ENCODE measurements at regions not wholly inside any gene's neighbourhood (a gene's known extent, or its start where the extent isn't known, plus 50 kb on each side); places are given as distances from the start of the nearest gene placed in this dataset.
"Not testable (repeated sequence)": the region's sequence is repeated elsewhere in the genome, so short reads cannot be mapped to it uniquely, and the experiment has no call there.

DNA sequence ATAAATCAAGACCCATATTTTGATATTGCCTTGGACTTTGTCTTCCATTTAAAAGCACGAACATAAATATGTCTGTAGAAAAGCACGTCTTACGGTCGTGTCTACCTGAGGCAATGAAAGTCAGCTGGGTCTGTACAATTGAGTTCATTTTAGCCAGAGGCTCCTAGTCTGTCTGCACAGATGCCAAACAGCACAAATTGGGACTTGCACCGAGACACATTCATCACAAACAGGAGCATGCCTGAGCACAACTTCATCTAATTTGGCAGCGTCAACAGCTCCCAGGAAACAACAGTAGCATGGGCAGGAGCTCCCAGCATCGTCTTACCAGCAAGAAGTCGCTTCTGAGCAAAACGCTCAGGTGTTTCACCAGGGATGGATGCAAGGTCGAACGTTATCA lies 687.0 kb downstream of the EFNB2 start:
- Mint-ChIP-seq H3K36me3 (ENCODE audit: low read depth) (no peaks in the 10 kb centered on the region), H3K9me3 (ENCODE audit: low read depth) (no peaks in the 10 kb centered on the region), H3K4me1 (ENCODE audit: low read depth) (peaks cover 9% of the 10 kb centered on the region), H3K4me3 (ENCODE audit: unreplicated experiment) (no peak overlapping the region), H3K27me3 (ENCODE audit: low read depth) (no peaks in the 10 kb centered on the region), H3K27ac (ENCODE audit: unreplicated experiment) (no peak overlapping the region)
- no peak for DNase-seq (ENCODE audit: low spot score)
- TF ChIP-seq, protein P1, sequence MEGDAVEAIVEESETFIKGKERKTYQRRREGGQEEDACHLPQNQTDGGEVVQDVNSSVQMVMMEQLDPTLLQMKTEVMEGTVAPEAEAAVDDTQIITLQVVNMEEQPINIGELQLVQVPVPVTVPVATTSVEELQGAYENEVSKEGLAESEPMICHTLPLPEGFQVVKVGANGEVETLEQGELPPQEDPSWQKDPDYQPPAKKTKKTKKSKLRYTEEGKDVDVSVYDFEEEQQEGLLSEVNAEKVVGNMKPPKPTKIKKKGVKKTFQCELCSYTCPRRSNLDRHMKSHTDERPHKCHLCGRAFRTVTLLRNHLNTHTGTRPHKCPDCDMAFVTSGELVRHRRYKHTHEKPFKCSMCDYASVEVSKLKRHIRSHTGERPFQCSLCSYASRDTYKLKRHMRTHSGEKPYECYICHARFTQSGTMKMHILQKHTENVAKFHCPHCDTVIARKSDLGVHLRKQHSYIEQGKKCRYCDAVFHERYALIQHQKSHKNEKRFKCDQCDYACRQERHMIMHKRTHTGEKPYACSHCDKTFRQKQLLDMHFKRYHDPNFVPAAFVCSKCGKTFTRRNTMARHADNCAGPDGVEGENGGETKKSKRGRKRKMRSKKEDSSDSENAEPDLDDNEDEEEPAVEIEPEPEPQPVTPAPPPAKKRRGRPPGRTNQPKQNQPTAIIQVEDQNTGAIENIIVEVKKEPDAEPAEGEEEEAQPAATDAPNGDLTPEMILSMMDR (IDR thresholded peaks at IDR 0.05) = no peak

DNA sequence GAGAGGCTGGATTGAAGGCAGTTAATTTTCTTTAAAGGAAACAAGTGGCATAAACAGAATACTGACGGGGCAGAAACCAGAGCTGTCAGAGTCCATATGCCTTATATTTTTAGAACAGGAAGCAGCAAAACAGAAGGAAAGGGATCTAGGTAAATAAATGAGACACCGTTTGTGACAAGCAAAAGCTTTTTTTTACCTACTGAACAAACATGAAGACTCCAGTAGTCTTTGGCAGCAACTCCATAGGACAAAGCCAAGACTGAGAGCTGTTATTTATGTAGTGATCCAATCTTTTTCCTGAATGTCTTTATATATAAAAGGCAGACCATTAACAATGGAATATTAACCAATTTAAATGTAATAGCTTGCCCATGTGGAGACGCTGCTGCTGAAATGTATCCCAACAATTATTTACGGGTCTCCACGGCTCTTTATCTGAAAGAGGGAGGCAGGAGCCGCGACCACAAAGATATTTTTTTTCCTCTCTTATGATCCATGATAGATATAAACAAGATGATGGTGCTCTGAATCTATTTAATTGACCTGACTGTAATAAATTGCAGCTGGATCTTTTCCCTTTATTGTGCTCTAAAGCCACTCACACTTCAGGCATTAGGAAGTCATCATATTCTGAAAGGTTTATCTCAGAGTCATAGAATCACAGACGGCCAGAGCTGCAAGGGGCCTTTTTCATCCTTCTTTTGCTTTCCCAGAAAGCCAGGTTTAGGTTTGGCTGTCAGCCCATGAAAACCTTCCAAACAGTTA lies 687.8 kb downstream of the EFNB2 start:
- Mint-ChIP-seq H3K4me3 (ENCODE audit: unreplicated experiment) (no peak overlapping the region), H3K27ac (ENCODE audit: unreplicated experiment) (no peak overlapping the region), H3K27me3 (ENCODE audit: low read depth) (no peaks in the 10 kb centered on the region), H3K4me1 (ENCODE audit: low read depth) (peaks cover 9% of the 10 kb centered on the region), H3K36me3 (ENCODE audit: low read depth) (no peaks in the 10 kb centered on the region), H3K9me3 (ENCODE audit: low read depth) (no peaks in the 10 kb centered on the region)
- DNase-seq (ENCODE audit: low spot score) = no peak
- TF ChIP-seq, protein P1 (IDR thresholded peaks at IDR 0.05) = no peak

DNA sequence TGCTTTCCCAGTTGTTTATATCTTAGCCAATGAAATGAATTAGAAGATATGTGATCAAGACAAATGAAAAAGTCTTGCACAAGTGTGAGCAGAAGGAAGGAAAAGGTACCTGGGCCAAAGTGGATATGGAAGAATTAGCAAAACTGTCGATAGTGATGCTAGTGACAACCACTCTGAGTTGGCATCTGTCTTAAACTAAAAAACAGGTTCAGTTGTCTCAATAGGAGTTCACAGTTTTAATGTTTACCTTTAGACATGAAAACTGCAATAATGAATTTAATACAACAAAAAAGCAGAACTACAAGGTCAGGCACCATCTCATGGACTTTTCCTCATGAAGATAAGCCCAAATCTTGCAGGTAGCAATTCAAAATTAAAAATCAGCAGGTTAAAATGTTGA lies 688.5 kb downstream of the EFNB2 start:
- no peaks in the 10 kb centered on the region for H3K27me3 Mint-ChIP-seq (ENCODE audit: low read depth)
- H3K4me3 Mint-ChIP-seq (ENCODE audit: unreplicated experiment) = no peak overlapping the region
- no peak overlapping the region for H3K27ac Mint-ChIP-seq (ENCODE audit: unreplicated experiment)
- peaks cover 9% of the 10 kb centered on the region for H3K4me1 Mint-ChIP-seq (ENCODE audit: low read depth)
- no peaks in the 10 kb centered on the region for H3K36me3 Mint-ChIP-seq (ENCODE audit: low read depth)
- H3K9me3 Mint-ChIP-seq (ENCODE audit: low read depth) = no peaks in the 10 kb centered on the region
- TF ChIP-seq, protein P1 (IDR thresholded peaks at IDR 0.05) = no peak
- DNase-seq (ENCODE audit: low spot score) = no peak

DNA sequence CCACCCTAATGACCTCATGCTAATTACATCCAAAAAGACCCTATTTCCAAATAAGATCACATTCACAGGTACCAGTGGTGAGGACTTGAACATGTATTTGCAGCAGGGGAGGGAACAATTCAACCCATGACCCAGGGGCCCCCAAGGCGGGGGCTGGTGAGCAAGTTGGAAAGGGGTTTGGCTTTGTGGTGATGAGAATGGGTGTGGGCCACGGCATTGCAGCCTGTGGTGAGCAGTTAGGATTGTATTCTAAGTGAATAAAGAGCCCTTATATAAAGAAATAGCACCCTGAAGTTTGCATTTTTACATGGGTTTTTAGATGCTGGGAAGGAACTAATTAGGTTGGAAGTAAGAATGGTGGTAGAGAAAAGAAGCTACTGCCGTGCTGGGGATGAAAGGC lies 694.2 kb downstream of the EFNB2 start:
- TF ChIP-seq, protein P1 (IDR thresholded peaks at IDR 0.05) = no peak
- Mint-ChIP-seq H3K27me3 (ENCODE audit: low read depth) (no peaks in the 10 kb centered on the region), H3K27ac (ENCODE audit: unreplicated experiment) (no peak overlapping the region), H3K4me3 (ENCODE audit: unreplicated experiment) (no peak overlapping the region), H3K4me1 (ENCODE audit: low read depth) (no peaks in the 10 kb centered on the region), H3K36me3 (ENCODE audit: low read depth) (no peaks in the 10 kb centered on the region), H3K9me3 (ENCODE audit: low read depth) (no peaks in the 10 kb centered on the region)
- DNase-seq (ENCODE audit: low spot score) = no peak

DNA sequence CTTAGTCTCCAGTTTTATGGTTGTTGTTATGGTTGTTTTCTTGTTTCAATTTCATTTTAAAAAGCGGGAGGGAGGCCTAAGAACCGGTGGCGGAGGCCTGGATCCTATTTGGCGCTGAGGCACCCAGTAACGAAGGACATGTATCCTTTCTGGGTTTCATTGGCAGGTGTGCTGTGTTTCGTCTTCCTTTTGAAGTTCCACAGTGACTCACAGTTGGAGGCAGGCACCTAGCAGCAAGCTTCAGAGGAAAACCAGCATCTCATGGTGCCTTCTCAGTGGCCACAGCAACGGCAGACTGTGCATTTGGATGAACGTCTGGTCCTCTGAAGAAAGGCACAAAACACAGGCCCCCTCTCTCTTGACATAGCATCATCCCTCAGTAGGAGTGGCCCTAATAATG lies 697.2 kb downstream of the EFNB2 start:
- no peaks in the 10 kb centered on the region for H3K4me1 Mint-ChIP-seq (ENCODE audit: low read depth)
- no peak overlapping the region for H3K27ac Mint-ChIP-seq (ENCODE audit: unreplicated experiment)
- no peaks in the 10 kb centered on the region for H3K9me3 Mint-ChIP-seq (ENCODE audit: low read depth)
- H3K27me3 Mint-ChIP-seq (ENCODE audit: low read depth) = no peaks in the 10 kb centered on the region
- H3K36me3 Mint-ChIP-seq (ENCODE audit: low read depth) = no peaks in the 10 kb centered on the region
- no peak overlapping the region for H3K4me3 Mint-ChIP-seq (ENCODE audit: unreplicated experiment)
- TF ChIP-seq, protein P1 (IDR thresholded peaks at IDR 0.05) = no peak
- DNase-seq (ENCODE audit: low spot score) = no peak

DNA sequence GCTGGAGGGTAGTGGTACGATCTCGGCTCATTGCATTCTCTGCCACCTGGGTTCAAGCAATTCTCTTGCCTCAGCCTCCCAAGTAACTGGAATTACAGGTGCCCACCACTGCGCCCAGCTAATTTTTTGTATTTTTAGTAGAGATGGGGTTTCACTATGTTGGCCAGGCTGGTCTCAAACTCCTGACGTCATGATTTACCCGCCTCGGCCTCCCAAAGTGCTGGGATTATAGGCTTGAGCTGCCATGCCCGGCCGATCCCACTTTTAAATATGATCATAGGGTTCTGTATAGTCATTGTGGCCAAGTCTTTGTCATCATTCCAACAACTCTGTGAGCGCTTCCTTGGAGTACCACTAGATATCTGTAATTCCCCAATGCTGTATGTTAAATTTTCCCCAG lies 698.2 kb downstream of the EFNB2 start:
- H3K4me1 Mint-ChIP-seq (ENCODE audit: low read depth); H3K36me3 Mint-ChIP-seq (ENCODE audit: low read depth); DNase-seq (ENCODE audit: low spot score); H3K27ac Mint-ChIP-seq (ENCODE audit: unreplicated experiment); H3K9me3 Mint-ChIP-seq (ENCODE audit: low read depth); H3K27me3 Mint-ChIP-seq (ENCODE audit: low read depth); H3K4me3 Mint-ChIP-seq (ENCODE audit: unreplicated experiment): not testable (repeated sequence)

All from chondrocyte (in vitro differentiated cells).